Fibroblast of upper back skin (primary cell): ENCODE measurements at regions not wholly inside any gene's neighbourhood (a gene's known extent, or its start where the extent isn't known, plus 50 kb on each side); places are given as distances from the start of the nearest gene placed in this dataset.
"Not testable (repeated sequence)": the region's sequence is repeated elsewhere in the genome, so short reads cannot be mapped to it uniquely, and the experiment has no call there.

Experiments used
- DNase-seq: peaks from one replicate; pipeline ENCODE4 v3.0.0-alpha.2; 2013

GRCh38 chr14:94826774-94827173 is 56.9 kb upstream of the GSC start:
- no peak for DNase-seq

- DNase-seq = no peak
Measured at GRCh38 chr14:94823556-94824341, 53.8 kb upstream of the GSC start.

GRCh38 chr14:94821705-94822104 is 51.8 kb upstream of the GSC start:
- DNase-seq = no peak

- DNase-seq = not testable (repeated sequence)
Measured at GRCh38 chr14:94820932-94821331, 51.0 kb upstream of the GSC start.
